Lower lobe of right lung (tissue), 2 donors: ENCODE measurements at regions not wholly inside any gene's neighbourhood (a gene's known extent, or its start where the extent isn't known, plus 50 kb on each side); places are given as distances from the start of the nearest gene placed in this dataset.
A peak's percentile ranks its signal among the peaks of the same experiment; 100 is the strongest.

Experiments
- ATAC-seq, 2 donors: fragments of 200-7000 bp; cut with Tn5 transposase; one replicate each; pipeline ENCODE4 v1.9.1; 2020 to 2022; ENCODE audit warnings: mild to moderate bottlenecking in 2 of 2, moderate library complexity in 2 of 2
- DNase-seq: peaks from one replicate; pipeline ENCODE4 v3.0.0-alpha.2; 2020
- H3K27ac ChIP-seq: fragments of 200-600 bp; one replicate; pipeline ENCODE4 v1.8.0; 2022
- H3K27me3 ChIP-seq: fragments of 200-600 bp; one replicate; pipeline ENCODE4 v1.8.0; 2022; ENCODE audit warnings: low read depth
- H3K36me3 ChIP-seq: fragments of 200-600 bp; one replicate; pipeline ENCODE4 v1.8.0; 2022; ENCODE audit warnings: mild to moderate bottlenecking
- H3K4me1 ChIP-seq: fragments of 200-600 bp; one replicate; pipeline ENCODE4 v1.8.0; 2022
- H3K4me3 ChIP-seq: fragments of 200-600 bp; one replicate; pipeline ENCODE4 v1.8.0; 2022; ENCODE audit warnings: mild to moderate bottlenecking
- H3K9me3 ChIP-seq: fragments of 200-600 bp; one replicate; pipeline ENCODE4 v1.8.0; 2022
- CTCF ChIP-seq: fragments of 200-600 bp; IDR thresholded peaks from one replicate; pipeline ENCODE4 v1.8.0; 2022; ENCODE audit warnings: antibody characterized with exemption, mild to moderate bottlenecking
- intact Hi-C: fragments of 100-400 bp; cut with DNase I; formaldehyde crosslinking; loops from one replicate; pipeline ENCODE4 v1.11.0; 2022
- donor health status: DM: no; HTN: yes; CAD: no; lungs with severe emphysema.

GRCh38 chr12:115598871-115599811, 678.4 kb downstream of the MED13L start:
- DNase-seq (no peak), ATAC-seq (peak; percentile 50 to 57)
- H3K9me3 ChIP-seq, result no peaks in the 10 kb centered on the region
- H3K36me3 ChIP-seq, result no peaks in the 10 kb centered on the region
- H3K27me3 ChIP-seq, result peaks cover 6% of the 10 kb centered on the region
- H3K4me3 ChIP-seq, result peak overlapping the region; percentile 5
- H3K27ac ChIP-seq, result no peak overlapping the region
- no peak for TF ChIP-seq CTCF
- intact Hi-C loops, result no loop called here
- no peaks in the 10 kb centered on the region for H3K4me1 ChIP-seq

GRCh38 chr12:115597157-115597712, 680.3 kb downstream of the MED13L start:
- no peaks in the 10 kb centered on the region for H3K9me3 ChIP-seq
- H3K4me1 ChIP-seq, result no peaks in the 10 kb centered on the region
- no peak for ATAC-seq
- no peak overlapping the region for H3K27ac ChIP-seq
- no peak for DNase-seq
- TF ChIP-seq CTCF, result no peak
- no peak overlapping the region for H3K4me3 ChIP-seq
- H3K27me3 ChIP-seq, result peaks cover 6% of the 10 kb centered on the region
- no peaks in the 10 kb centered on the region for H3K36me3 ChIP-seq
- intact Hi-C loops, result no loop called here

- no peak for ATAC-seq
Measured at GRCh38 chr12:115588131-115588530, 689.4 kb downstream of the MED13L start.

GRCh38 chr12:115584156-115584555, 693.3 kb downstream of the MED13L start:
- no peak overlapping the region for H3K4me3 ChIP-seq
- intact Hi-C loops, result no loop called here
- no peaks in the 10 kb centered on the region for H3K9me3 ChIP-seq
- ATAC-seq, result no peak
- no peaks in the 10 kb centered on the region for H3K27me3 ChIP-seq
- no peak overlapping the region for H3K27ac ChIP-seq
- DNase-seq, result no peak
- no peak for TF ChIP-seq CTCF
- no peaks in the 10 kb centered on the region for H3K4me1 ChIP-seq
- no peaks in the 10 kb centered on the region for H3K36me3 ChIP-seq

More at GRCh38 chr12:115588131-115588530, 689.4 kb downstream of the MED13L start:
- TF ChIP-seq CTCF, result no peak
- no peak overlapping the region for H3K4me3 ChIP-seq
- H3K4me1 ChIP-seq, result no peaks in the 10 kb centered on the region
- intact Hi-C loops, result no loop called here
- H3K9me3 ChIP-seq, result no peaks in the 10 kb centered on the region
- no peaks in the 10 kb centered on the region for H3K36me3 ChIP-seq
- no peak for DNase-seq
- H3K27me3 ChIP-seq, result no peaks in the 10 kb centered on the region
- no peak overlapping the region for H3K27ac ChIP-seq

GRCh38 chr12:115583591-115583990, 693.9 kb downstream of the MED13L start:
- no peak overlapping the region for H3K27ac ChIP-seq
- H3K36me3 ChIP-seq, result no peaks in the 10 kb centered on the region
- H3K4me3 ChIP-seq, result no peak overlapping the region
- H3K4me1 ChIP-seq, result no peaks in the 10 kb centered on the region
- intact Hi-C loops, result no loop called here
- no peaks in the 10 kb centered on the region for H3K27me3 ChIP-seq
- no peak for TF ChIP-seq CTCF
- H3K9me3 ChIP-seq, result no peaks in the 10 kb centered on the region
- DNase-seq (no peak), ATAC-seq (no peak)
